Loucy (cell line): ENCODE measurements at regions not wholly inside any gene's neighbourhood (a gene's known extent, or its start where the extent isn't known, plus 50 kb on each side); places are given as distances from the start of the nearest gene placed in this dataset.

ENCODE experiments used
- CTCF ChIP-seq: fragments of 200-600 bp; sonication (generic); conservative IDR thresholded peaks from 2 replicates; pipeline ENCODE4 v1.5.1; 2014; ENCODE audit warnings: mild to moderate bottlenecking, antibody characterized with exemption, low read length
- EZH2phosphoT487 ChIP-seq: fragments of 200-600 bp; IDR thresholded peaks from 2 replicates; pipeline ENCODE4 v1.6.1; 2018; ENCODE audit warnings: antibody characterized with exemption, mild to moderate bottlenecking, moderate library complexity, borderline replicate concordance

GRCh38 chr11:25396847-25397246 lies 900.0 kb downstream of the LUZP2 start:
- TF ChIP-seq CTCF (no peak), EZH2phosphoT487 (no peak)
